ENCODE measurements at regions not wholly inside any gene's neighbourhood (a gene's known extent, or its start where the extent isn't known, plus 50 kb on each side); places are given as distances from the start of the nearest gene placed in this dataset.

DNA sequence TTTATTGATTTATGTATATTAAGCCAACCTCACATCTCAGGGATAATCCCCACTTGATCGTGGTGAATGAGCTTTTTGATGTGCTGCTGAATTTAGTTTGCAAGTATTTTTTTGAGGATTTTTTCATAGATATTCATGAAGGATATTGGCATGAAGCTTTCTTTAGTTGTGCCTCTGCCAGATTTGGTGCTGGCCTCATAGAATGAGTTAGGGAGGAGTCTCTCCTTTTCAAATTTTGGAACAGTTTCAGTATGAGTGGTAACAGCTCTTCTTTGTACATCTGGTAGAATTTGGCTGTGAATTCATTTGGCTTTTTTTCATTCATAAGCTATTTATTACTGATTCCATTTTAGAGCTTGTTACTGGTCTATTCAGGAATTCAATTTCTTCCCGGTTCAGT, 197.2 kb upstream of the NDST4 start:
- WGBS, 5 donors: 75 to 85% (median 77%) methylated on average over 2 of the region's 2 CpGs
- Histone ChIP-seq H3K4me1 (no peaks in the 10 kb centered on the region), H3K27ac (no peak overlapping the region), H3K27me3 (replicated peaks in 1 of 7) (no peaks in the 10 kb centered on the region), H3K9me3 (no peaks in the 10 kb centered on the region), H3K4me3 (no peak overlapping the region), H3K36me3 (no peaks in the 10 kb centered on the region)
- TF ChIP-seq POLR2A (IDR thresholded peaks at IDR 0.05) (no peak), POLR2AphosphoS5 (IDR thresholded peaks at IDR 0.05) (no peak)
- TF ChIP-seq, protein P1, sequence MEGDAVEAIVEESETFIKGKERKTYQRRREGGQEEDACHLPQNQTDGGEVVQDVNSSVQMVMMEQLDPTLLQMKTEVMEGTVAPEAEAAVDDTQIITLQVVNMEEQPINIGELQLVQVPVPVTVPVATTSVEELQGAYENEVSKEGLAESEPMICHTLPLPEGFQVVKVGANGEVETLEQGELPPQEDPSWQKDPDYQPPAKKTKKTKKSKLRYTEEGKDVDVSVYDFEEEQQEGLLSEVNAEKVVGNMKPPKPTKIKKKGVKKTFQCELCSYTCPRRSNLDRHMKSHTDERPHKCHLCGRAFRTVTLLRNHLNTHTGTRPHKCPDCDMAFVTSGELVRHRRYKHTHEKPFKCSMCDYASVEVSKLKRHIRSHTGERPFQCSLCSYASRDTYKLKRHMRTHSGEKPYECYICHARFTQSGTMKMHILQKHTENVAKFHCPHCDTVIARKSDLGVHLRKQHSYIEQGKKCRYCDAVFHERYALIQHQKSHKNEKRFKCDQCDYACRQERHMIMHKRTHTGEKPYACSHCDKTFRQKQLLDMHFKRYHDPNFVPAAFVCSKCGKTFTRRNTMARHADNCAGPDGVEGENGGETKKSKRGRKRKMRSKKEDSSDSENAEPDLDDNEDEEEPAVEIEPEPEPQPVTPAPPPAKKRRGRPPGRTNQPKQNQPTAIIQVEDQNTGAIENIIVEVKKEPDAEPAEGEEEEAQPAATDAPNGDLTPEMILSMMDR (IDR thresholded peaks at IDR 0.05 in 8 of 11, conservative IDR thresholded peaks at IDR 0.05 in 3 of 11): no peak
- DNase-seq: no peak
- intact Hi-C loops (cut with DNase I; ENCODE audit: low total_unique reads): no loop called here

DNA sequence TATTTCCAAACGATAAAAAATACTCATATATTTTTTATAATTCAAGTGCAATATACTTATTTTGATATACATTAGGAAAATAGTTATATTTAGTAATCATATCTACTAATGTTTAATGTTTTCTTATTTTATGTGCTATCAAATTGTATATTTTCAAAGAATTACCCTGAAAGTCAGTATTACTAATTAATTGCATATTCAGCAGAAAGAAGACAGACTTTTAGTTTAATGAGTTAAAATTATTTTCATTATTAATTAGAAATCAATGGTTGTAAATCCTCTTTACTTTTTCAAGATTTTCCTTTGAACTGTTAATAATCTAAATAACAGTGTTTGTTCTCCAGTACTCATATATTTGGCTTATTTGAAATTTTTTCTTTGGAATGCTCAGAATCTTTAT, 181.3 kb upstream of the NDST4 start:
- Histone ChIP-seq H3K27ac (no peak overlapping the region), H3K4me3 (no peak overlapping the region), H3K4me1 (no peaks in the 10 kb centered on the region), H3K9me3 (no peaks in the 10 kb centered on the region), H3K27me3 (replicated peaks in 1 of 7) (no peaks in the 10 kb centered on the region), H3K36me3 (no peaks in the 10 kb centered on the region)
- TF ChIP-seq, protein P1 (IDR thresholded peaks at IDR 0.05 in 8 of 11, conservative IDR thresholded peaks at IDR 0.05 in 3 of 11): no peak
- no peak for TF ChIP-seq POLR2A (IDR thresholded peaks at IDR 0.05)
- TF ChIP-seq POLR2AphosphoS5 (IDR thresholded peaks at IDR 0.05): no peak
- whole genome bisulfite sequencing, 5 donors: 80 to 89% (median 85%) methylated on average over 1 of the region's 1 CpG
- no peak for DNase-seq
- intact Hi-C loops (cut with DNase I; ENCODE audit: low total_unique reads): no loop called here

DNA sequence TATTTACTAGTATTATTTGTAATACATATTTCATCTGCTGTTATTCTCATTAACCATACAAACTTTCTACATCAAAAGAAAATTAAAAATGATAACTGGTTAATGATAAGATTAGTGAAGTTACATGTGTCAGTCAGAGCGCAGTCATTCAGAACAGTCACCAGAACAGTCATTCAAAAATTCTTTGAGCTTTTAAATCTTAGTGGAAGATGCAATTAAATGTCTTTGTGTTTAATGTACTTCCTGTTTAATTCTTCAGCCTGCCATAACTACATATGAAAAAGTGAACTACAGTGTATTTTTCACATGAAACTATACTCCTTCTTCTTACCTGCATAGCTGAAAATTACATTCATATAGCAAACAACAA, 179.7 kb upstream of the NDST4 start:
- TF ChIP-seq, protein P1 (IDR thresholded peaks at IDR 0.05 in 8 of 11, conservative IDR thresholded peaks at IDR 0.05 in 3 of 11): no peak
- TF ChIP-seq POLR2AphosphoS5 (IDR thresholded peaks at IDR 0.05): no peak
- no peak for TF ChIP-seq POLR2A (IDR thresholded peaks at IDR 0.05)
- WGBS, 5 donors: 90 to 98% (median 95%) methylated on average over 1 of the region's 1 CpG

DNA sequence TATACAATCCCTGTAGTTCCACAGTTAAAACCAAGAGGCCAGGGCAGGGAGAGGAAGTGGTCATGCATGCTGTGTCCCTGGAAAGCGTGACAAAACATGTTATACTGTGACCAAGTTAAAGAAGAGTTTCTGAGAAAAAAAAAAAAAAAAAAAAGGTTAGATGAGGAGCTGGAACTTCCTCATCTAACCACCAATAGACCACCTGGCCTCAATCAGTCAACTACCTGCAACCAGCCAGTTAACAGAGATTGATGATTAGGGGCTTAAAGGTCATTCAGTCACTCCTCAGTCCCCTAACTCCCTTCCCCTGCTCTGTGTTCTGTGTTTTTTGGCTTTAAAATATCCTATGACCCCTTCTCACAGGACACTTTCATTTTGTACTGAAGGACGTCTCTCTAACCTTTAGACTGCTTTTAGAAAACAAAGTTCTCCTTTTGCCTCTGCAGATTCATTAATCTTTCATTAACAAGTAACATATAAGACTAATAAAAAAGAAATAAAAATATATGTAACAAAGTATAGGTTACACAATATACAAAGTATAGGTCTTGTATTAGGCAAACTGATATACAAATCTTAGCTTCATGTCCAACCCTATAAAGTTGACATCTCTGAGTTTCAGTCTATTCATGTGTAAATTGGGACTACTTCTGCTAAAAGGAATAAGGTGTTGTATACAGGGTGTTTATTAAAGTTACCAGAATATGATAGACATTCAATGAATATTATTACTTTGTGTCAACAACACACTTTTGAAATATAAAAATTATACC, 179.1 kb upstream of the NDST4 start:
- DNase-seq: no peak
- no peaks in the 10 kb centered on the region for H3K27me3 ChIP-seq (replicated peaks in 1 of 7)
- H3K9me3 ChIP-seq: no peaks in the 10 kb centered on the region
- intact Hi-C loops (cut with DNase I; ENCODE audit: low total_unique reads): no loop called here
- TF ChIP-seq POLR2AphosphoS5 (IDR thresholded peaks at IDR 0.05) (no peak), POLR2A (IDR thresholded peaks at IDR 0.05) (no peak)
- TF ChIP-seq, protein P1 (IDR thresholded peaks at IDR 0.05 in 8 of 11, conservative IDR thresholded peaks at IDR 0.05 in 3 of 11): no peak
- no peaks in the 10 kb centered on the region for H3K4me1 ChIP-seq
- no peak overlapping the region for H3K27ac ChIP-seq
- H3K4me3 ChIP-seq: no peak overlapping the region
- H3K36me3 ChIP-seq: no peaks in the 10 kb centered on the region
- WGBS, 5 donors: 17 to 32% (median 27%) methylated on average over 2 of the region's 2 CpGs

More for the DNA sequence above, 179.7 kb upstream of the NDST4 start:
- no peak for DNase-seq
- intact Hi-C loops (cut with DNase I; ENCODE audit: low total_unique reads): no loop called here
- Histone ChIP-seq H3K9me3 (no peaks in the 10 kb centered on the region), H3K4me3 (no peak overlapping the region), H3K4me1 (no peaks in the 10 kb centered on the region), H3K36me3 (no peaks in the 10 kb centered on the region), H3K27me3 (replicated peaks in 1 of 7) (no peaks in the 10 kb centered on the region), H3K27ac (no peak overlapping the region)
